ENCODE measurements at regions not wholly inside any gene's neighbourhood (a gene's known extent, or its start where the extent isn't known, plus 50 kb on each side); places are given as distances from the start of the nearest gene placed in this dataset.

DNA sequence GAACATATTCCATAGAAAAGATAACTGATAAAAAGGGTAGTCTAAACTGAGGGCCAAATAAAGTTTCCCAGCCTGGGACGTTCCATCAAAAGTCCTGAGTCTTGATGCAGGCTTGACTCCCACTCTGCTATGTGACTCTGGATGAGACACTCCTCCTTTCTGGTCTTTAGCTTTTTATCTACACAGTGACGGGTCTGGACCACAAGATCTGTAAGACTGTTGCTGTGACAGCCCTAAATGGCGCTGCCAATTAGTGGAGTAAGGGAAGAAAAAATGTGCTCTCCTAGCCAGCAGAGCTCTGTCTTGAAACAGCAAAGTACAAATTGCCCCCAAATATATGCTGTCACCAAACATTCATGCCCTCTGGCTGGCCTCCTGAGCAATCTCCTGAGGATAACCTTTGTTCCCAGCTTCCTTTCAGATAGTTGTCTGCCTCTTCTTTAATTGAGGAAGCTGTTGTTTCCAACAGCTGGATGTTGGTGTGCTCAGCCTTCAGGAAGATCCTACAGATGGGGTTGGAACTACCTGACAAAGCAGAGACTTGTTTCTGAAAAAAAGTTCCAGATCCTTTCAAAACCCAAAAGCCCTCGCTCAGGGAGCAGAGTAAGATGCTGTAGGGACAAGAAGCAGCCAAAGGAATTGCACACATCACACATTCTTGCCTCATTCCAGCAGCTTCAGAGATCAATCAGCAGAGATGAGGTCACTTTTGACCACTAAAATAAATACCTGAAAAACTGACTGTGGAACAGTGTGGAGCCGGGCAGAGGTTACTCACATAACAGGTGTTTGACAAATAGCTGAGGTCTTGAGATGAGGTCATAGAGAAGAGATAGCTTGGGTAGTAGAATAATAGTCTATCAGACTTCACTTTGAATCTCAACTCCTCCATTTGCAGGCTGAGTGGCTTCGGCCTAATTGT lies 383.4 kb upstream of the FGF13 start:
- Mint-ChIP-seq H3K27ac (ENCODE audit: unreplicated experiment) (no peak overlapping the region), H3K36me3 (ENCODE audit: low read depth) (no peaks in the 10 kb centered on the region), H3K4me1 (ENCODE audit: low read depth) (no peaks in the 10 kb centered on the region), H3K4me3 (ENCODE audit: unreplicated experiment) (no peak overlapping the region), H3K9me3 (ENCODE audit: low read depth) (peaks cover 6% of the 10 kb centered on the region), H3K27me3 (ENCODE audit: low read depth) (no peaks in the 10 kb centered on the region)
- no peak for DNase-seq (ENCODE audit: low spot score)
- TF ChIP-seq, protein P1, sequence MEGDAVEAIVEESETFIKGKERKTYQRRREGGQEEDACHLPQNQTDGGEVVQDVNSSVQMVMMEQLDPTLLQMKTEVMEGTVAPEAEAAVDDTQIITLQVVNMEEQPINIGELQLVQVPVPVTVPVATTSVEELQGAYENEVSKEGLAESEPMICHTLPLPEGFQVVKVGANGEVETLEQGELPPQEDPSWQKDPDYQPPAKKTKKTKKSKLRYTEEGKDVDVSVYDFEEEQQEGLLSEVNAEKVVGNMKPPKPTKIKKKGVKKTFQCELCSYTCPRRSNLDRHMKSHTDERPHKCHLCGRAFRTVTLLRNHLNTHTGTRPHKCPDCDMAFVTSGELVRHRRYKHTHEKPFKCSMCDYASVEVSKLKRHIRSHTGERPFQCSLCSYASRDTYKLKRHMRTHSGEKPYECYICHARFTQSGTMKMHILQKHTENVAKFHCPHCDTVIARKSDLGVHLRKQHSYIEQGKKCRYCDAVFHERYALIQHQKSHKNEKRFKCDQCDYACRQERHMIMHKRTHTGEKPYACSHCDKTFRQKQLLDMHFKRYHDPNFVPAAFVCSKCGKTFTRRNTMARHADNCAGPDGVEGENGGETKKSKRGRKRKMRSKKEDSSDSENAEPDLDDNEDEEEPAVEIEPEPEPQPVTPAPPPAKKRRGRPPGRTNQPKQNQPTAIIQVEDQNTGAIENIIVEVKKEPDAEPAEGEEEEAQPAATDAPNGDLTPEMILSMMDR (IDR thresholded peaks at IDR 0.05), result no peak

DNA sequence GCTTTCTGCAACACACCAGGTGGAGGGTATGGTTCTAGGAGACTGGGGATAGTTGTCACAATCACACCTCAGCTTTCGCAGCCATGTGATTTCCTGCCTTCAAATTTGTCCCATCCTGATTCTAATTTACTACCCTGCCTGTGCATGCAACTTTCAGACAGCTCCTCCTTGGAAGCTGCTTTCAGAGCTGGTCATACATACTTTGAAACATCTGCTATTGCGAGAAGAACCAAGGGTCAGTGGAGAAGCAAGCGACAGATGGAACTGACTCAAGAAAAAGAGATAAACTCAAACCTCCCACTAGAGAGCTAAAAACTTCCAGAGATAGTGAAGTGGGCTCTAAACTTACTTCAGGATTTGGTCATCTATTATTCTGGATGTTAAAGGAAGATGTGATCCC lies 381.7 kb upstream of the FGF13 start:
- H3K4me3 Mint-ChIP-seq (ENCODE audit: unreplicated experiment), result no peak overlapping the region

DNA sequence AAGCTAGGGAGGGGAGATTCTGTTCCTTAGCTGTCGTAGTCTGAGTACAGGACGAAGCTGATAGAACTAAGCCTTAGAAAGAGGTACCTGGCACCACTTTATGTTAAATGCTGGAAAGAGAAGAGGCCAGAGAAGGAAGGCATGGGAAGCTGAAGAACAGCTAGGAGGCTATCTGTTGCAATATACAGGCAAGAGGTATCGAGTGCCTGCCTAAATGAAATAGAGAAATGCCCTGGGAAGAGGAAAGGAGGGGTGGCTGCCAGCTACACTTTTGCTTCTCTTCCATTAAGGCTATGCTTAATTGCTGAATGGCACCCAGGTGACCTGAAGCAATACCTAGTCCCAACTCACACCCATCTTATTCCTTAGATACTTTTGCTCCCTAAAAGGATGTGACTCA lies 380.4 kb upstream of the FGF13 start:
- Mint-ChIP-seq H3K27me3 (ENCODE audit: low read depth) (no peaks in the 10 kb centered on the region), H3K4me3 (ENCODE audit: unreplicated experiment) (no peak overlapping the region), H3K4me1 (ENCODE audit: low read depth) (no peaks in the 10 kb centered on the region), H3K36me3 (ENCODE audit: low read depth) (no peaks in the 10 kb centered on the region), H3K27ac (ENCODE audit: unreplicated experiment) (no peak overlapping the region), H3K9me3 (ENCODE audit: low read depth) (peaks cover 2% of the 10 kb centered on the region)
- TF ChIP-seq, protein P1 (IDR thresholded peaks at IDR 0.05), result no peak
- no peak for DNase-seq (ENCODE audit: low spot score)

More for the DNA sequence above, 381.7 kb upstream of the FGF13 start:
- TF ChIP-seq, protein P1 (IDR thresholded peaks at IDR 0.05), result no peak
- no peaks in the 10 kb centered on the region for H3K27me3 Mint-ChIP-seq (ENCODE audit: low read depth)
- no peaks in the 10 kb centered on the region for H3K4me1 Mint-ChIP-seq (ENCODE audit: low read depth)
- no peak for DNase-seq (ENCODE audit: low spot score)
- no peak overlapping the region for H3K27ac Mint-ChIP-seq (ENCODE audit: unreplicated experiment)
- peaks cover 2% of the 10 kb centered on the region for H3K9me3 Mint-ChIP-seq (ENCODE audit: low read depth)
- H3K36me3 Mint-ChIP-seq (ENCODE audit: low read depth), result no peaks in the 10 kb centered on the region

DNA sequence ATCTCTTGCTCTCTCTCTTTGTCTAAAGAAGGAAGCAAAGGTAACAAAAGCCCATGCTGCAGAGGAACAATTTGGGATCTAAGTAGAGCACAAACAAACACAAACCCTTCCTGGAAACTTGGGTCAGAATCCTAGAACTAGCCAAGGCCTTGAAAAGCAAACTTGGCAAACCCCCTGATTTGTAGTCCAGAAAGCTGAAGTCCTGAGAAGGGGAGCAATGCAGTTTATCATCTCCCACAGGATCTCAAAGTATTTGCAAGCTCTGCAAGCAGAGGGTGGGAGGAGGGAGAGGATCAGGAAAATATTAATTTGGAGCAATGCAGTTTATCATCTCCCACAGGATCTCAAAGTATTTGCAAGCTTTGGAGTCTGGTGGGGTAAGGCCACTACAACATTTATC lies 379.5 kb upstream of the FGF13 start:
- Mint-ChIP-seq H3K9me3 (ENCODE audit: low read depth) (peaks cover 2% of the 10 kb centered on the region), H3K4me1 (ENCODE audit: low read depth) (no peaks in the 10 kb centered on the region), H3K4me3 (ENCODE audit: unreplicated experiment) (no peak overlapping the region), H3K27me3 (ENCODE audit: low read depth) (no peaks in the 10 kb centered on the region), H3K36me3 (ENCODE audit: low read depth) (no peaks in the 10 kb centered on the region), H3K27ac (ENCODE audit: unreplicated experiment) (no peak overlapping the region)
- TF ChIP-seq, protein P1 (IDR thresholded peaks at IDR 0.05), result no peak
- no peak for DNase-seq (ENCODE audit: low spot score)

DNA sequence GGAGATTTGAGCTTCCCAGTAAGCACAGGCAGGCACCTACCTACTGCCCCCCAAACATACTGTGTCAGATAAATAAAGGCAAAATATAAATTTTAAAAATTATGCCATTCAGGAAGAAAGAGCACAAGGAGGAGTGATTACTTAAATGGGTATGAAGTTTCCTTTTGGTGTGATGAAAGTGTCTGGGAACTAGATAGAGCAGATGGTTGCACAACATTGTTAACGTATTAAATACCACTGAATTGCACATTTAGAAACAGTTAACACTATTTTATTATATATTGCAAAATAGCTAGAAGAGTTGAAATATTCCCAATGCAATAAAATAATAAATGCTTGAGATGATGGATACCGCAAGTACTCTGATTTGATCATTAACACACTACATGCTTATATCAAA lies 374.7 kb upstream of the FGF13 start:
- Mint-ChIP-seq H3K36me3 (ENCODE audit: low read depth) (no peaks in the 10 kb centered on the region), H3K4me1 (ENCODE audit: low read depth) (no peaks in the 10 kb centered on the region), H3K9me3 (ENCODE audit: low read depth) (no peaks in the 10 kb centered on the region), H3K27ac (ENCODE audit: unreplicated experiment) (no peak overlapping the region), H3K27me3 (ENCODE audit: low read depth) (no peaks in the 10 kb centered on the region), H3K4me3 (ENCODE audit: unreplicated experiment) (no peak overlapping the region)
- DNase-seq (ENCODE audit: low spot score), result no peak
- TF ChIP-seq, protein P1 (IDR thresholded peaks at IDR 0.05), result no peak
